NCI-H446 (cell line): ENCODE measurements at regions not wholly inside any gene's neighbourhood (a gene's known extent, or its start where the extent isn't known, plus 50 kb on each side); places are given as distances from the start of the nearest gene placed in this dataset.
A peak's percentile ranks its signal among the peaks of the same experiment; 100 is the strongest.
"Not testable (repeated sequence)": the region's sequence is repeated elsewhere in the genome, so short reads cannot be mapped to it uniquely, and the experiment has no call there.

Source experiments
- DNase-seq, 2 experiments: peaks; one replicate each; lab custom pipeline; 2025; lab: John Stamatoyannopoulos, UW

GRCh38 chr6:147911057-147911456 is 402.6 kb downstream of the SAMD5 start:
- no peak for DNase-seq

GRCh38 chr6:147911686-147912085 is 403.2 kb downstream of the SAMD5 start:
- DNase-seq, result no peak

- no peak for DNase-seq
Measured at GRCh38 chr6:147922799-147923198, 414.3 kb downstream of the SAMD5 start.

GRCh38 chr6:147924598-147924997 is 416.1 kb downstream of the SAMD5 start:
- no peak for DNase-seq

- no peak for DNase-seq
Measured at GRCh38 chr6:147925826-147926225, 416.8 kb upstream of the SASH1 start.

- DNase-seq, result no peak
Measured at GRCh38 chr6:147930745-147931144, 411.9 kb upstream of the SASH1 start.

- no peak for DNase-seq
Measured at GRCh38 chr6:147933224-147933623, 409.4 kb upstream of the SASH1 start.

- DNase-seq, result no peak
Measured at GRCh38 chr6:147935656-147936055, 407.0 kb upstream of the SASH1 start.

GRCh38 chr6:147936703-147937470 is 405.8 kb upstream of the SASH1 start:
- no peak for DNase-seq

- DNase-seq, result peak in 1 of 2 experiments; percentile 15
Measured at GRCh38 chr6:147941143-147941542, 401.5 kb upstream of the SASH1 start.

- no peak for DNase-seq
Measured at GRCh38 chr6:147942363-147942762, 400.3 kb upstream of the SASH1 start.

GRCh38 chr6:147944122-147944521 is 398.5 kb upstream of the SASH1 start:
- DNase-seq, result no peak

- no peak for DNase-seq
Measured at GRCh38 chr6:147947521-147947920, 395.1 kb upstream of the SASH1 start.

- DNase-seq, result no peak
Measured at GRCh38 chr6:147949981-147950622, 392.5 kb upstream of the SASH1 start.

- no peak for DNase-seq
Measured at GRCh38 chr6:147950623-147950987, 392.0 kb upstream of the SASH1 start.

- DNase-seq, result no peak
Measured at GRCh38 chr6:147951726-147952125, 390.9 kb upstream of the SASH1 start.

GRCh38 chr6:147954938-147955337 is 387.7 kb upstream of the SASH1 start:
- DNase-seq, result no peak

- DNase-seq, result peak in 1 of 2 experiments; percentile 19
Measured at GRCh38 chr6:147958683-147959082, 384.0 kb upstream of the SASH1 start.

- no peak for DNase-seq
Measured at GRCh38 chr6:147961481-147962141, 381.0 kb upstream of the SASH1 start.

GRCh38 chr6:147965448-147965847 is 377.2 kb upstream of the SASH1 start:
- not testable (repeated sequence) for DNase-seq

- no peak for DNase-seq
Measured at GRCh38 chr6:147970970-147971369, 371.7 kb upstream of the SASH1 start.

GRCh38 chr6:147972448-147972847 is 370.2 kb upstream of the SASH1 start:
- DNase-seq, result peak in 1 of 2 experiments; percentile 19

- no peak for DNase-seq
Measured at GRCh38 chr6:147973806-147974205, 368.8 kb upstream of the SASH1 start.
